H7 (cell line): ENCODE measurements at regions not wholly inside any gene's neighbourhood (a gene's known extent, or its start where the extent isn't known, plus 50 kb on each side); places are given as distances from the start of the nearest gene placed in this dataset.

Experiments
- DNase-seq: peaks from one replicate; pipeline ENCODE4 v3.0.0; 2012
- H3K27me3 ChIP-seq: 2 replicates; pipeline ENCODE4 v1.6.0; 2011; ENCODE audit warnings: mild to moderate bottlenecking, low read length; ENCODE audit not compliant: control insufficient read depth, insufficient read depth
- H3K36me3 ChIP-seq: replicated peaks from 2 replicates; pipeline ENCODE4 v1.5.1; 2011; ENCODE audit warnings: low read length; ENCODE audit not compliant: control insufficient read depth, insufficient read depth
- H3K4me3 ChIP-seq: 2 replicates; pipeline ENCODE4 v1.5.1; 2011; ENCODE audit warnings: low read depth, mild to moderate bottlenecking, control low read depth, low read length, moderate library complexity; ENCODE audit not compliant: insufficient read depth

DNA sequence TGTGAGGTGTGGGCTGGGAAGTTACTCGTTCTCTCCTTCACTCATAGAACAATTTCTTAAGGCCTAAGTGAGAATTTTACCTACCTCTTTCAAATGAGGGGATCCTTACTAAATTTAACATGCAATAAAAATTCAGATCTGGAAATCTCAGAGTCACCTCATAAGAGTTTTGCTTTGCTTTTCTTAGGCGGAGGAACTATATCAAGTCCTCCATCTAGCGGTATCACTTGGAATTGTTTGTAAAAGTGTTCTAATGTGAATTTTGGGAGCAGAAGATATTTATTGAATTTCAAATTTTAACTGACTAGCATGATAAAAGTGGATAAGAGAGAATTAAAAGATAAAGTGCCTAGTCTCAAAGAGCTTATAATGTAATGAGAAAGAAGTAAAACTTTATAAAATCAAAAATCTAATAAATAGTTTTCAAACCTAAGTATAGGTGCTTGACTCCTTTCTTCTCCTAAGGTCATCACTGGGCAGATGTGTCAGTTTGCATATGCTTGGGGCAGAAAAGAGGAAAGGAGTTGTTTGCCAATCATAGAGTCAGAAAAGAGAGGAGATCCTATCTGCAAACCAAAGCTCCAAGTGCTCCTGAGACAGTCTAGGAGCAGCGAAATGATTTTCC, 145.7 kb upstream of the DAB2 start:
- no peaks in the 10 kb centered on the region for H3K27me3 ChIP-seq
- peak; percentile 12 for DNase-seq
- no peak overlapping the region for H3K4me3 ChIP-seq
- no peaks in the 10 kb centered on the region for H3K36me3 ChIP-seq

DNA sequence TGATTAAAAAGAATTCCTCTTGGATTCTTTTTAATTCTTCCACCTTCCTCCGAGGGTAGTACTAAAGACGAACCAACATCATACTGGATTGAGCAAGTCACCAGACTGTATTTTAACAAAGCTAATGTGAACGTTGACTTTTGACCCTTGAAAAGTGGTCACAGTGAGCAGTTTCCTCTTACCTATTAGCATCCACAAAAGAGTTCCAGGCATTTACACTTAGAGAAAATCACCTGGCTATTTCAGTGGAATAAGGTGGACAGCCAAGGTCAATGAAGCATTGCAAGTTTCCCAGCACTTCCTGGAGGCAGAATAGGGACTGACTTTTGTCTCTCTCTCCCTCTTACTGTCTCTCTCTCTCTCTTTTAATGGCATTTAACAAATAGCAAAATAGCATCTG, 145.1 kb upstream of the DAB2 start:
- H3K36me3 ChIP-seq = no peaks in the 10 kb centered on the region
- H3K4me3 ChIP-seq = no peak overlapping the region
- H3K27me3 ChIP-seq = no peaks in the 10 kb centered on the region
- DNase-seq = no peak

DNA sequence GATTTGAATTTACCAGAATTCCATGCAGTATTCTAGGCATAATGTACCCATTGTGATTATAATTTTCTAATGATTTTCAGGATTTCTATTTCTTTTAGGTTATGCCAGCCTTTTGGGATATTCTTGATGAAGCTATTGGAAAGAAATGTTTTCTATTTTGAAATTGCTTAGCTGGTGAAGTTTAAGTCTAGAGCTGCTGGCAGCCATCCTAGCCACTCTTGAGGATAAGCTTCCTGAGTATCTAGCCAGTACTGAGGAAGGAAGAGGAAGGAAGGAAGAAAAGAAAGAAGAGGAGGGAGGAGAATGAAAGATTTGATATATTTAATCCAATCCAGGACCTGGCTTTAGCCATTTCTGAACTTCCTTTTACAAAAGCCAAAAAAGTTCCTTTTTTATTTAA, 142.1 kb upstream of the DAB2 start:
- Histone ChIP-seq H3K27me3 (no peaks in the 10 kb centered on the region), H3K36me3 (no peaks in the 10 kb centered on the region), H3K4me3 (no peak overlapping the region)
- no peak for DNase-seq

DNA sequence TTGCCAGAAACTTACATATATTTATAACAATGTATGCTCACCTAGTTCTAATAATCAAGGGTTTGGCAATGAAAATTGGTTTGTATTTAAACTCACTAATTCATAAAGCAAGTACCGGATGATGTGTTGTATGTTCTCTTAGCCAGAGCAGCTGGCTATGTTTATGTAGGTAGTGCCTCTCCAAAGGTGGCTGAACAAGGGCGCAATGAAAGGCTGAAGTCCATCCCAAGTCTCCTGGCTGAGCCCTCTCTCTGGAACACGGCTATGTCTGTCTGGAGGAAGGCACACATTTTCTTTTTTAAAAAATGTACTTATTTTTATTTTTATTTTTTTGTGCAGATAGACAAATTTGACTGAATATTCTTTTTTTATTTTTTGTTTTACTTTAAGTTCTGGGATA, 141.2 kb upstream of the DAB2 start:
- Histone ChIP-seq H3K27me3 (no peaks in the 10 kb centered on the region), H3K4me3 (no peak overlapping the region), H3K36me3 (no peaks in the 10 kb centered on the region)
- DNase-seq = no peak

DNA sequence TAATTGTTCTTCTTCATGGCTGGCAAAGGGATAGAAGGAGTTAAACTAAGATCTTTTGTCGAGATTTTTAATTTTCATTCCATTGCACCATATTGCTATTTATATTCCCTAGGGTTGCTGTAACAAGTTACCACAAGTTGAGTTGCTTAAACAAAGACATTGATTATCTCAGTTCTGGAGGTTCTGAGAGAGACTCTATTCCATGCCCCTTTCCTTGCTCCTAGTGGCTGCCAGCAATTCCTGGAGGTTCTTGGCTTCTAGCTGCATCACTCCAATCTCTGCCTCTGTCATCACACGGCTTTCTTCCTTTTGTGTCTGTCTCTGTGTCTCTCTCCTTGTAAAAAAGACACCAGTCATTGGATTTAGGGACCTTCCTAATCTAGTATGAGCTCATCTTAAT, 136.6 kb upstream of the DAB2 start:
- H3K36me3 ChIP-seq = no peaks in the 10 kb centered on the region
- no peaks in the 10 kb centered on the region for H3K27me3 ChIP-seq
- no peak for DNase-seq
- no peak overlapping the region for H3K4me3 ChIP-seq

DNA sequence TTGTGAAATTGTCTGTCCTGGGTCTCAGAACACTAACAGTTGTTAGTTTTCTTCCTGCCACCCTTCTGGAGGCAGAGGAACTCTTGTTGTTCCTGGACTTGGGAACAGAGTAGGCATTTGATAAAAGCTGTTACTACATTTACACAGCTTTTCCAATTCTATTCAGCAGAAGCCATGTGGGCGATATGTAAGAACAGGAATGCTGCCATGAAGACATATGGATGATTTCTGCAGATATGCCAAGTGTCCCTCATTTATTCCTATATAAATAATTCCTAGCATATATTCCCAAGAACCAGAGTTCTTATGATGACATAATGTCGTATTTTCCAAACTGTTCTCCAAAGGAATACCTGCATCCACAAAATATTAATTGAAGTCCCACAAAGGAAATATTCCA, 135.9 kb upstream of the DAB2 start:
- no peak for DNase-seq
- Histone ChIP-seq H3K36me3 (no peaks in the 10 kb centered on the region), H3K27me3 (no peaks in the 10 kb centered on the region)

DNA sequence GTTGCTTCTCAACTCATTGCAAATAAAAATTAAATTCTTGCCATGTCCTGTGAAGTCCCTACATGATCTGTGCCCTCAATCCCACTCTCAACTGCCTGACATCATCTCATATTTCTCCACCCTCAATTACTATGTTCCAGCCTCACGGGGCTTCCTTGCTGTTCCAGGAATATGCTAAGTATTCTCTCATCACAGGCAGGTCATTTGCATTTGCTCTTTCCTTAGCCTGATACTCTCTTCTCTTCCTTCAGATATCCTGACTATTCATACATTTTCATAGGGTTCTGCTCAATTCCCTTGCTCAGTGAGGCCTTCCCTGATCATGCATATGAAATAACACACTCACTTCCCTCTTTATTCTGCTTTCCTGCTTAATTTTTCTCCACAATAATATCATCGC, 135.1 kb upstream of the DAB2 start:
- Histone ChIP-seq H3K27me3 (no peaks in the 10 kb centered on the region), H3K4me3 (no peak overlapping the region), H3K36me3 (no peaks in the 10 kb centered on the region)
- no peak for DNase-seq

More for the DNA sequence above, 135.9 kb upstream of the DAB2 start:
- H3K4me3 ChIP-seq = no peak overlapping the region

DNA sequence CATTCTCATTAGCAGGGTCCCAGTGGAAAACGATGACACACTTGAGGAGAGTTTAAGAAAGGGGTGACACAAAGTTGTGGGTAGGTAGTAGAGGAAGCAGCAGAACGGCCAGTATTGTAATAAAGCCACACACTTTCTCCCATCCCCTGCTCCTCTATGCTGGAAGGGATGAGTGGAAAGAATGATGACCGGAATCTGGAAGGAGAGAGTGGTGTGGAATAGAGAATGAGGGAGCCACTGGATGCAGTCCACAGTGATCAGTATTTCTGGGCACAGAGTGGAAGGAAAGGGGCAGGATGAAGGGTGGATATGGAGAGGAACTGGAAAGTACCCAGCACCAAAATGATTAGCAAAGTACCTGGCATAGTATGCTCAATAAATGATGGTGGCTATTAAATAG, 133.8 kb upstream of the DAB2 start:
- no peaks in the 10 kb centered on the region for H3K36me3 ChIP-seq
- H3K4me3 ChIP-seq = no peak overlapping the region
- DNase-seq = no peak
- no peaks in the 10 kb centered on the region for H3K27me3 ChIP-seq

DNA sequence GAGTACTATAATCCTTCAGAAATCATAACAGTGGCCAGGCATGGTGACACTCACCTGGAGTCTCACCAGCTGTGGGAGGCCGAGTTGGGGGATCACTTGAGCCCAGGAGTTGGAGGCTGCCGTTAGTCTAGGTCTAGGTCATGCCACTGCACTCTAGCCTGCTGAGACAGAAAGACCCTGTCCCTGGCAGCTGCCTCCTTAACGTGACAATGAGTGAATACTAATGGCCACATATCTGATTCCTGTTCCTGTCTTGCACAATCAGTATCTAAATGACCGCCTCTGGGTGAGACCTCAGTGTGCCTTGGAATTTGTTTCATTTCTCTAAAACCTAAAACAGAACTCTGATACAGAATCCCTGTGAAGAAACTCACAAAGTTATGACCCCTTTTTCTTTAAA, 131.0 kb upstream of the DAB2 start:
- Histone ChIP-seq H3K36me3 (no peaks in the 10 kb centered on the region), H3K4me3 (no peak overlapping the region), H3K27me3 (no peaks in the 10 kb centered on the region)
- DNase-seq = no peak

DNA sequence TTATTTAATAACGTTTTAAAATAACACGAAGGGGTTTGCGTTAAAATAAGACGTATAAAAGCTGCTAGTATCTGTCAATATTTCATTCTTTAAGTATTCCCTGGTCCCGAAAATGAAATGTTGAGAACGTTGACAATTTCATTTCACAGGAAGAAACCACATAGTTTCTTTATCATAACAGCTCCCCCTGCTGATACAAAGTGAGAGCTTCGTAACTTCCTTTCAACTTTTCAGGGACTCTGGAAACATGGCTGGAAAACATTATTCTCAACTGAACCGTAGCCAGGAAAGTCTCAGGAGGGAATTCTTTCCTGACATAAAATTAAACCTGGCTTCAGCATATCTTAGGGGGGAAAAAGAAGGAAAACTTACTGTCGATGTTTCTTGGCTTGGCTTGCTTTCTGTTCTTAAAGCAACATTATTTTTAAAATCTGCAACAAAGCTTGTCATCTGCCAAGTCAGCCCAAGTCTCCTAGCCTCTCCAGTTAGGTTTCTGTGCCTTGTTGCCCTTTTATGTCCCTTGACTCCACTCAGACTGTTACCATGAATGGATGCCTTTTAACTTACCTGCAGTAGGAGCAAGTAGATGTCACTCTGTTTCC, 122.9 kb upstream of the DAB2 start:
- H3K27me3 ChIP-seq = no peaks in the 10 kb centered on the region
- DNase-seq = peak; percentile 23
- H3K4me3 ChIP-seq = no peak overlapping the region
- no peaks in the 10 kb centered on the region for H3K36me3 ChIP-seq

DNA sequence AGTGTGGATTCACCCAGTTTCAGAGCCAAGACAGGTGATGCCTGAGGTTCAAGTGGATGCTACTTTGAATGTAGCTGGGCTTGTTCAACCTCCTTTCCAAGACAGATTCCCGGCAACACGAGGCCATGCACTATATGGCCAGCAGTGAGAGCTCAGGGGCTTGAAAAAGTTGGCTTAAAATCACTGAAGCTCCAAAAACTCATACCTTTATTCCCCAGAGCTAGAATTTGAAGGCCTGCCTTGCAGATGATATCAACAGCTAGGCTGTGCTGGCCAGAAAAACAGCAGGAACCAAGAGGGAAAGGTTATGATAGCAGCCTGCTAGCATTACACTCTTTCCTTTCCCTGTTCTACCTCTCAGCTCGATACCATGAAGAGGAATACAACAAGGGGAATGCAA, 120.2 kb upstream of the DAB2 start:
- Histone ChIP-seq H3K36me3 (no peaks in the 10 kb centered on the region), H3K27me3 (no peaks in the 10 kb centered on the region), H3K4me3 (no peak overlapping the region)

DNA sequence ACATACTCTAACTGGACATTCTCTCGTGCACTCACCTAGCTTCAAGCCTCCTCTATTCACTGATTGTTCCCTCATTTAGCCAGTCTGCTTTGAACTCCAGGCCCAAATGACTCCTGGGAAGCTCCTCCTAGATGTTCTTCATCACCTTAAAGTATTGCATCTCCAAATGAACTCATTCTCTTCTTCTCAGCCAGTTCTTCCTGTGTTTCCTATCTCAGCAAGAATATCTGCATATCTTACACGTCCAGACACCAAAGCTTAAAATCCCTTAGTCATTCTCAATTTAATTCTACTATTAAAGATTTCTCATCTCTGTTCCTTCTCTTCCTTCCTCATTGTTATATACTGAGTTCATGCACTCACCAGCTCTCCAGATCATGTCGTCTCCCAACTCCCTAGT, 118.6 kb upstream of the DAB2 start:
- Histone ChIP-seq H3K36me3 (no peaks in the 10 kb centered on the region), H3K27me3 (no peaks in the 10 kb centered on the region), H3K4me3 (no peak overlapping the region)
- DNase-seq = no peak

More for the DNA sequence above, 120.2 kb upstream of the DAB2 start:
- DNase-seq = no peak

DNA sequence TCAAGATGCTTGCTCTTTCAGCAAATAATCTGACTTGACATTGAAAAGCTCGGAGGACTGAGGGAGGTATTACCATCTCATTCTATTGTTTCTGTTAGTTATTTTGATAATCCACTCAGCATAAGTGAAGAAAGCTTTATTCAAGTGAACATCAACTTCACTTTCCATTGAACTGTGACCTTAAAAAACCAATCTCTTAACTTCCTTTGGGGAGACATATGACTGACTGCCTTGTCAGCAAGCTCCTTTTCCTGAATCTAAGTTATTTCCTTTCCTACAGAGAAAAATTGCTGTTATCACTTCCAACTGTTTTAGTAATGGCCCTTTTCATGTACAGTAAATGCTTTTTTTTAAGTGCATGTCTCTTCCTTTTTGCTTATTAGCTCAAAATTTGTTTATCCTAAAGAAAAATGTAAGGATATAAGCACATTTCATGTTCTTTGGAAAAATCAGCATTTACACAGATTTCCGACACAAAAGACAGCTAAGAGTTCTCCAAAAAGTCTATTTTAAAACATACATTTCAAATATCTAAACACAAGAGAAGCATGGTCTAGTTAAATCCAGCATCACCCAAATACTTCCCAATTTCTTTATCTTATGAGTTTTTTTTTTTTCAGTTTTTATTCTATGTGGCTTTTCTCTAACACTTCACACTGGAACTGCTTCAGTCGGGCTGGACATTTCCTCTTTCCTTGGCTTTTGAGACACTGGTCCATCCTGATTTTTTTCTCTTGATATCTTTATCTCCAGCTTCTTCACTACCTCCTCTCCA, 117.9 kb upstream of the DAB2 start:
- H3K4me3 ChIP-seq = no peak overlapping the region
- no peaks in the 10 kb centered on the region for H3K27me3 ChIP-seq
- no peak for DNase-seq
- H3K36me3 ChIP-seq = no peaks in the 10 kb centered on the region

DNA sequence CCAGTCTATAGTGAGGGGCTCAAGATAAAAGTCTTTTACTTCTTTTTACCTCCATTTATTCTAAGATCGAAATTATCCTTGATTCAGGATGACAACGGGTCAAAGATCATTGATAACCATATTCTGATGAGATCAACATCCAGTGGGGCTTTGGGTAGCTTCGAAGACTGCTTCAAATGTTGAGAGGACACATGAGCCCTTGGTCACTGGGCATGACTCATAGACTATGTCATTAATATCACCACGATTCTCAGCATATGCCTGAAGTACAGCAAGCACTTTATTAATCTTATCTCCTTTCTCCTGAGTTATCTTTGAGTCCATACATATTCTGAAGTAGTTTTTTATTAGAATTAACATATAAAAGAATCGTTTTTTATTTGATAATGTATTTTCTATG, 117.1 kb upstream of the DAB2 start:
- Histone ChIP-seq H3K36me3 (no peaks in the 10 kb centered on the region), H3K4me3 (no peak overlapping the region), H3K27me3 (no peaks in the 10 kb centered on the region)
- no peak for DNase-seq

DNA sequence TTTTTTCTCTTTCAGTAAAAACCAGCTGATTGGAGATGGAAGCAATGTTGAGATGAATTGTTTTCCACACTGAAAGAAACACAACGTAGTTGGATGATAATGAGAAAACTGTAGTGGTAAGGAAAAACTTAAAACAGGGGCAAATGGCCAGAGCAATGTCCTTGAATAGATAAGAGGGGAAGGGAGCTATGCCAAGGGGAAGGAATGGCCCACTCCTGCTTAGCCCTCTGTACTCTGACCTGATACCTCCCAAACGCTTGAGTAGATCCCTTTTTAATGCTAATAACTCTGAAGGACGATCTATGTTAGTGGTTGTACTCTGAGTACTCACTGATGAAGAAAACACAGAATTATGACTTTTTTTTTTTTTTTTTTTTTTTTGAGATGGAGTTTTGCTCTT, 114.7 kb upstream of the DAB2 start:
- Histone ChIP-seq H3K4me3 (no peak overlapping the region), H3K36me3 (no peaks in the 10 kb centered on the region), H3K27me3 (no peaks in the 10 kb centered on the region)
- no peak for DNase-seq
